ENCODE measurements at regions not wholly inside any gene's neighbourhood (a gene's known extent, or its start where the extent isn't known, plus 50 kb on each side); places are given as distances from the start of the nearest gene placed in this dataset.

- Mint-ChIP-seq H3K4me1 (no peaks in the 10 kb centered on the region), H3K27me3 (peaks cover 0 to 7% of the 10 kb centered on the region in 2 donors), H3K27ac (no peak overlapping the region), H3K4me3 (no peak overlapping the region), H3K36me3 (no peaks in the 10 kb centered on the region), H3K9me3 (no peaks in the 10 kb centered on the region)
- peak; percentile 39 to 42 for ATAC-seq (replicated peaks)
- peak; percentile 10 for DNase-seq
Observed at GRCh38 chr5:39714036-39714698, 289.4 kb upstream of the DAB2 start.

- Mint-ChIP-seq H3K9me3 (no peaks in the 10 kb centered on the region), H3K36me3 (no peaks in the 10 kb centered on the region), H3K4me3 (no peak overlapping the region), H3K27ac (no peak overlapping the region), H3K27me3 (peaks cover 0 to 7% of the 10 kb centered on the region in 2 donors), H3K4me1 (no peaks in the 10 kb centered on the region)
- DNase-seq, result no peak
- ATAC-seq (replicated peaks), result no peak
Observed at GRCh38 chr5:39713250-39713916, 288.6 kb upstream of the DAB2 start.

GRCh38 chr5:39712316-39713249 is 287.8 kb upstream of the DAB2 start:
- peaks cover 0 to 7% of the 10 kb centered on the region in 2 donors for H3K27me3 Mint-ChIP-seq
- H3K36me3 Mint-ChIP-seq, result no peaks in the 10 kb centered on the region
- H3K27ac Mint-ChIP-seq, result no peak overlapping the region
- no peaks in the 10 kb centered on the region for H3K4me1 Mint-ChIP-seq
- ATAC-seq (replicated peaks) (no peak), DNase-seq (no peak)
- H3K4me3 Mint-ChIP-seq, result no peak overlapping the region
- no peaks in the 10 kb centered on the region for H3K9me3 Mint-ChIP-seq

- Mint-ChIP-seq H3K9me3 (no peaks in the 10 kb centered on the region), H3K27me3 (peaks cover 0 to 10% of the 10 kb centered on the region in 2 donors), H3K4me1 (no peaks in the 10 kb centered on the region), H3K36me3 (no peaks in the 10 kb centered on the region), H3K4me3 (no peak overlapping the region), H3K27ac (no peak overlapping the region)
- ATAC-seq (replicated peaks) (no peak), DNase-seq (no peak)
Observed at GRCh38 chr5:39711821-39712220, 287.0 kb upstream of the DAB2 start.

GRCh38 chr5:39709032-39709431 is 284.3 kb upstream of the DAB2 start:
- H3K9me3 Mint-ChIP-seq, result no peaks in the 10 kb centered on the region
- H3K27ac Mint-ChIP-seq, result peak overlapping the region; percentile 9
- H3K4me1 Mint-ChIP-seq, result no peaks in the 10 kb centered on the region
- no peak overlapping the region for H3K4me3 Mint-ChIP-seq
- no peak for DNase-seq
- H3K36me3 Mint-ChIP-seq, result no peaks in the 10 kb centered on the region
- ATAC-seq (replicated peaks), result no peak
- peaks cover 0 to 10% of the 10 kb centered on the region in 2 donors for H3K27me3 Mint-ChIP-seq

- DNase-seq (no peak), ATAC-seq (replicated peaks) (no peak)
- no peaks in the 10 kb centered on the region for H3K36me3 Mint-ChIP-seq
- H3K4me3 Mint-ChIP-seq, result no peak overlapping the region
- peaks cover 0 to 4% of the 10 kb centered on the region in 2 donors for H3K27me3 Mint-ChIP-seq
- no peaks in the 10 kb centered on the region for H3K9me3 Mint-ChIP-seq
- no peaks in the 10 kb centered on the region for H3K4me1 Mint-ChIP-seq
- H3K27ac Mint-ChIP-seq, result no peak overlapping the region
Observed at GRCh38 chr5:39702928-39703327, 278.1 kb upstream of the DAB2 start.

- H3K4me3 Mint-ChIP-seq, result no peak overlapping the region
- no peak overlapping the region for H3K27ac Mint-ChIP-seq
- DNase-seq (no peak), ATAC-seq (replicated peaks) (peak; percentile 68 to 72)
- H3K36me3 Mint-ChIP-seq, result no peaks in the 10 kb centered on the region
- no peaks in the 10 kb centered on the region for H3K4me1 Mint-ChIP-seq
- H3K9me3 Mint-ChIP-seq, result no peaks in the 10 kb centered on the region
- no peaks in the 10 kb centered on the region for H3K27me3 Mint-ChIP-seq
Observed at GRCh38 chr5:39700523-39700922, 275.7 kb upstream of the DAB2 start.

GRCh38 chr5:39698838-39699560 is 274.2 kb upstream of the DAB2 start:
- DNase-seq, result no peak

GRCh38 chr5:39697881-39698280 is 273.1 kb upstream of the DAB2 start:
- peaks cover 3 to 5% of the 10 kb centered on the region in 2 donors for H3K27me3 Mint-ChIP-seq
- H3K4me1 Mint-ChIP-seq, result no peaks in the 10 kb centered on the region
- no peak overlapping the region for H3K4me3 Mint-ChIP-seq
- no peaks in the 10 kb centered on the region for H3K36me3 Mint-ChIP-seq
- no peak overlapping the region for H3K27ac Mint-ChIP-seq
- no peaks in the 10 kb centered on the region for H3K9me3 Mint-ChIP-seq
- ATAC-seq (replicated peaks) (no peak), DNase-seq (no peak)

More at GRCh38 chr5:39698838-39699560, 274.2 kb upstream of the DAB2 start:
- Mint-ChIP-seq H3K36me3 (no peaks in the 10 kb centered on the region), H3K27me3 (peaks cover 3 to 5% of the 10 kb centered on the region in 2 donors), H3K9me3 (no peaks in the 10 kb centered on the region), H3K4me1 (no peaks in the 10 kb centered on the region), H3K4me3 (no peak overlapping the region), H3K27ac (no peak overlapping the region)
- no peak for ATAC-seq (replicated peaks)

- no peak overlapping the region for H3K27ac Mint-ChIP-seq
Observed at GRCh38 chr5:39696672-39697398, 272.1 kb upstream of the DAB2 start.

GRCh38 chr5:39691993-39692392 is 267.2 kb upstream of the DAB2 start:
- Mint-ChIP-seq H3K27ac (no peak overlapping the region), H3K27me3 (peaks cover 19 to 21% of the 10 kb centered on the region in 2 donors), H3K4me3 (no peak overlapping the region), H3K36me3 (no peaks in the 10 kb centered on the region), H3K4me1 (no peaks in the 10 kb centered on the region), H3K9me3 (peaks cover 3 to 7% of the 10 kb centered on the region in 2 donors)
- ATAC-seq (replicated peaks) (peak in 1 of 2 donors; percentile 54), DNase-seq (no peak)

More at GRCh38 chr5:39696672-39697398, 272.1 kb upstream of the DAB2 start:
- Mint-ChIP-seq H3K4me3 (no peak overlapping the region), H3K27me3 (peaks cover 9 to 10% of the 10 kb centered on the region in 2 donors), H3K9me3 (no peaks in the 10 kb centered on the region), H3K4me1 (no peaks in the 10 kb centered on the region), H3K36me3 (no peaks in the 10 kb centered on the region)
- no peak for DNase-seq
- no peak for ATAC-seq (replicated peaks)

- ATAC-seq (replicated peaks), result no peak
- Mint-ChIP-seq H3K4me1 (no peaks in the 10 kb centered on the region), H3K36me3 (no peaks in the 10 kb centered on the region), H3K9me3 (peaks cover 3 to 7% of the 10 kb centered on the region in 2 donors), H3K27me3 (peaks cover 21 to 22% of the 10 kb centered on the region in 2 donors), H3K4me3 (no peak overlapping the region), H3K27ac (no peak overlapping the region)
- no peak for DNase-seq
Observed at GRCh38 chr5:39691136-39691535, 266.4 kb upstream of the DAB2 start.

GRCh38 chr5:39689919-39690318 is 265.1 kb upstream of the DAB2 start:
- no peak overlapping the region for H3K27ac Mint-ChIP-seq
- ATAC-seq (replicated peaks) (no peak), DNase-seq (no peak)
- peaks cover 16 to 27% of the 10 kb centered on the region in 2 donors for H3K27me3 Mint-ChIP-seq
- H3K36me3 Mint-ChIP-seq, result no peaks in the 10 kb centered on the region
- no peak overlapping the region for H3K4me3 Mint-ChIP-seq
- H3K9me3 Mint-ChIP-seq, result peaks cover 3 to 7% of the 10 kb centered on the region in 2 donors
- no peaks in the 10 kb centered on the region for H3K4me1 Mint-ChIP-seq

Measured in stimulated activated naive B cell treated with anti-CD40 and anti-IgM and Interleukin-4, amounts not matched to agents 10 μg/mL and 1 μg/mL and 100 μg/mL, for 72 hours (primary cell).